GM12878 (cell line): ENCODE measurements at regions not wholly inside any gene's neighbourhood (a gene's known extent, or its start where the extent isn't known, plus 50 kb on each side); places are given as distances from the start of the nearest gene placed in this dataset.

Experiments used
- ASH2L ChIP-seq: fragments of 300-600, 200-600 bp; sonication (generic); IDR thresholded peaks from 2 replicates; pipeline ENCODE4 v1.6.1; 2017; ENCODE audit warnings: low read depth, mild to moderate bottlenecking, borderline replicate concordance
- BMI1 ChIP-seq: fragments of 450-650 bp; IDR thresholded peaks from 2 replicates; pipeline ENCODE4 v1.6.1; 2016; ENCODE audit warnings: mild to moderate bottlenecking, moderate library complexity, borderline replicate concordance
- ESRRA ChIP-seq: IDR thresholded peaks from 2 replicates; pipeline ENCODE4 v1.6.1; 2012; ENCODE audit warnings: mild to moderate bottlenecking, low read length, improper control_type of control experiment
- MEF2B ChIP-seq: fragments of 450-650 bp; IDR thresholded peaks from 2 replicates; pipeline ENCODE4 v1.6.1; 2018; ENCODE audit warnings: mild to moderate bottlenecking, moderate library complexity; ENCODE audit not compliant: partially characterized antibody, poor library complexity, severe bottlenecking
- MTA2 ChIP-seq: fragments of 450-650 bp; IDR thresholded peaks from 2 replicates; pipeline ENCODE4 v1.6.1; 2016; ENCODE audit warnings: low read depth, mild to moderate bottlenecking, moderate library complexity
- RAD21 ChIP-seq: IDR thresholded peaks from 2 replicates; pipeline ENCODE4 v1.6.1; 2011; ENCODE audit warnings: mild to moderate bottlenecking, low read depth, low read length, moderate library complexity; ENCODE audit not compliant: insufficient read depth
- SIN3A ChIP-seq: IDR thresholded peaks from 2 replicates; pipeline ENCODE4 v1.6.1; 2012; ENCODE audit warnings: low read depth, low read length, improper control_type of control experiment
- SMC3 ChIP-seq: IDR thresholded peaks from 2 replicates; pipeline ENCODE4 v1.6.1; 2011; ENCODE audit warnings: low read length, improper control_type of control experiment, borderline replicate concordance
- YBX1 ChIP-seq: fragments of 450-650 bp; IDR thresholded peaks from 2 replicates; pipeline ENCODE4 v1.6.1; 2016; ENCODE audit warnings: antibody characterized with exemption
- ZNF384 ChIP-seq: IDR thresholded peaks from 2 replicates; pipeline ENCODE4 v1.6.1; 2012; ENCODE audit warnings: low read depth, mild to moderate bottlenecking, low read length, improper control_type of control experiment, borderline replicate concordance
- TF ChIP-seq, protein P1 (sequence below): IDR thresholded peaks from 2 replicates; pipeline ENCODE4 v1.6.1; 2012; ENCODE audit warnings: low read length, inconsistent platforms
- TF ChIP-seq, protein P2 (sequence below): fragments of 450-650 bp; IDR thresholded peaks from 2 replicates; pipeline ENCODE4 v1.6.1; 2017; ENCODE audit warnings: mild to moderate bottlenecking, moderate library complexity
- TF ChIP-seq, protein P3 (sequence below): IDR thresholded peaks from 2 replicates; pipeline ENCODE4 v1.6.1; 2012; ENCODE audit warnings: low read depth, low read length, improper control_type of control experiment
- TF ChIP-seq, protein P4 (sequence below): IDR thresholded peaks from 2 replicates; pipeline ENCODE4 v1.6.1; 2012; ENCODE audit warnings: low read depth, low read length, improper control_type of control experiment
- TF ChIP-seq, protein P5 (sequence below): fragments of 450-650 bp; formaldehyde crosslinking; IDR thresholded peaks from 2 replicates; pipeline ENCODE4 v1.4.0; 2022; ENCODE audit warnings: mild to moderate bottlenecking, moderate library complexity
- TF ChIP-seq, protein P6 (sequence below): fragments of 150-350 bp; IDR thresholded peaks from 2 replicates; pipeline ENCODE4 v1.6.1; 2014; ENCODE audit warnings: mild to moderate bottlenecking, low read depth, low read length

DNA sequence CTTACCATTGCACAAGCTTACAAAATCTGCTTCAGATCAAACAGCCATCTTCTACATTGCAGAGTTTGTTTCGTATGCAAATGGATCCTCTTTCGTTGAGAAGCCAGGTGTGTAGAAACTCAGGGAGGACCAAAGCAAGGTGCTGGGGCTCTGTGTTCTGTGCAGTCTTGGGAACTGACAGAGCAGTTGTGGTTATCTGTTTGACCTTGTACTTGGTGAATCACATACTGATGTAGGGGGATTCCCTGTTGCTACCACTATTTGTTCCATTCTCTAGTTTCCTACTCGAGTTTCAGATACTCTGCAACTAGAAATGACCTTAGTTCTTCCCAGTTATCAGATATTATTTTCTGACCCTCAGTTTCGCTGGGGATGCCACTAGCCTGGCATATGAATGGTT is 95.2 kb upstream of the CLDN10 start (continued):
- TF ChIP-seq, protein P1, sequence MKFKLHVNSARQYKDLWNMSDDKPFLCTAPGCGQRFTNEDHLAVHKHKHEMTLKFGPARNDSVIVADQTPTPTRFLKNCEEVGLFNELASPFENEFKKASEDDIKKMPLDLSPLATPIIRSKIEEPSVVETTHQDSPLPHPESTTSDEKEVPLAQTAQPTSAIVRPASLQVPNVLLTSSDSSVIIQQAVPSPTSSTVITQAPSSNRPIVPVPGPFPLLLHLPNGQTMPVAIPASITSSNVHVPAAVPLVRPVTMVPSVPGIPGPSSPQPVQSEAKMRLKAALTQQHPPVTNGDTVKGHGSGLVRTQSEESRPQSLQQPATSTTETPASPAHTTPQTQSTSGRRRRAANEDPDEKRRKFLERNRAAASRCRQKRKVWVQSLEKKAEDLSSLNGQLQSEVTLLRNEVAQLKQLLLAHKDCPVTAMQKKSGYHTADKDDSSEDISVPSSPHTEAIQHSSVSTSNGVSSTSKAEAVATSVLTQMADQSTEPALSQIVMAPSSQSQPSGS: peak; percentile 73; the same call in 1 of the 2 replicates
- TF ChIP-seq, protein P2, sequence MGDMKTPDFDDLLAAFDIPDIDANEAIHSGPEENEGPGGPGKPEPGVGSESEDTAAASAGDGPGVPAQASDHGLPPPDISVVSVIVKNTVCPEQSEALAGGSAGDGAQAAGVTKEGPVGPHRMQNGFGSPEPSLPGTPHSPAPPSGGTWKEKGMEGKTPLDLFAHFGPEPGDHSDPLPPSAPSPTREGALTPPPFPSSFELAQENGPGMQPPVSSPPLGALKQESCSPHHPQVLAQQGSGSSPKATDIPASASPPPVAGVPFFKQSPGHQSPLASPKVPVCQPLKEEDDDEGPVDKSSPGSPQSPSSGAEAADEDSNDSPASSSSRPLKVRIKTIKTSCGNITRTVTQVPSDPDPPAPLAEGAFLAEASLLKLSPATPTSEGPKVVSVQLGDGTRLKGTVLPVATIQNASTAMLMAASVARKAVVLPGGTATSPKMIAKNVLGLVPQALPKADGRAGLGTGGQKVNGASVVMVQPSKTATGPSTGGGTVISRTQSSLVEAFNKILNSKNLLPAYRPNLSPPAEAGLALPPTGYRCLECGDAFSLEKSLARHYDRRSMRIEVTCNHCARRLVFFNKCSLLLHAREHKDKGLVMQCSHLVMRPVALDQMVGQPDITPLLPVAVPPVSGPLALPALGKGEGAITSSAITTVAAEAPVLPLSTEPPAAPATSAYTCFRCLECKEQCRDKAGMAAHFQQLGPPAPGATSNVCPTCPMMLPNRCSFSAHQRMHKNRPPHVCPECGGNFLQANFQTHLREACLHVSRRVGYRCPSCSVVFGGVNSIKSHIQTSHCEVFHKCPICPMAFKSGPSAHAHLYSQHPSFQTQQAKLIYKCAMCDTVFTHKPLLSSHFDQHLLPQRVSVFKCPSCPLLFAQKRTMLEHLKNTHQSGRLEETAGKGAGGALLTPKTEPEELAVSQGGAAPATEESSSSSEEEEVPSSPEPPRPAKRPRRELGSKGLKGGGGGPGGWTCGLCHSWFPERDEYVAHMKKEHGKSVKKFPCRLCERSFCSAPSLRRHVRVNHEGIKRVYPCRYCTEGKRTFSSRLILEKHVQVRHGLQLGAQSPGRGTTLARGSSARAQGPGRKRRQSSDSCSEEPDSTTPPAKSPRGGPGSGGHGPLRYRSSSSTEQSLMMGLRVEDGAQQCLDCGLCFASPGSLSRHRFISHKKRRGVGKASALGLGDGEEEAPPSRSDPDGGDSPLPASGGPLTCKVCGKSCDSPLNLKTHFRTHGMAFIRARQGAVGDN: no peak
- no peak for TF ChIP-seq RAD21
- TF ChIP-seq, protein P3, sequence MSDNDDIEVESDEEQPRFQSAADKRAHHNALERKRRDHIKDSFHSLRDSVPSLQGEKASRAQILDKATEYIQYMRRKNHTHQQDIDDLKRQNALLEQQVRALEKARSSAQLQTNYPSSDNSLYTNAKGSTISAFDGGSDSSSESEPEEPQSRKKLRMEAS: no peak
- no peak for TF ChIP-seq BMI1
- TF ChIP-seq MEF2B: no peak
- TF ChIP-seq MTA2: peak; percentile 27; the same call in 1 of the 2 replicates
- TF ChIP-seq ASH2L: no peak
- no peak for TF ChIP-seq SMC3
- no peak for TF ChIP-seq SIN3A
- no peak for TF ChIP-seq ZNF384
- TF ChIP-seq, protein P4, sequence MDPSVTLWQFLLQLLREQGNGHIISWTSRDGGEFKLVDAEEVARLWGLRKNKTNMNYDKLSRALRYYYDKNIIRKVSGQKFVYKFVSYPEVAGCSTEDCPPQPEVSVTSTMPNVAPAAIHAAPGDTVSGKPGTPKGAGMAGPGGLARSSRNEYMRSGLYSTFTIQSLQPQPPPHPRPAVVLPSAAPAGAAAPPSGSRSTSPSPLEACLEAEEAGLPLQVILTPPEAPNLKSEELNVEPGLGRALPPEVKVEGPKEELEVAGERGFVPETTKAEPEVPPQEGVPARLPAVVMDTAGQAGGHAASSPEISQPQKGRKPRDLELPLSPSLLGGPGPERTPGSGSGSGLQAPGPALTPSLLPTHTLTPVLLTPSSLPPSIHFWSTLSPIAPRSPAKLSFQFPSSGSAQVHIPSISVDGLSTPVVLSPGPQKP: no peak
- no peak for TF ChIP-seq YBX1
- TF ChIP-seq, protein P5, sequence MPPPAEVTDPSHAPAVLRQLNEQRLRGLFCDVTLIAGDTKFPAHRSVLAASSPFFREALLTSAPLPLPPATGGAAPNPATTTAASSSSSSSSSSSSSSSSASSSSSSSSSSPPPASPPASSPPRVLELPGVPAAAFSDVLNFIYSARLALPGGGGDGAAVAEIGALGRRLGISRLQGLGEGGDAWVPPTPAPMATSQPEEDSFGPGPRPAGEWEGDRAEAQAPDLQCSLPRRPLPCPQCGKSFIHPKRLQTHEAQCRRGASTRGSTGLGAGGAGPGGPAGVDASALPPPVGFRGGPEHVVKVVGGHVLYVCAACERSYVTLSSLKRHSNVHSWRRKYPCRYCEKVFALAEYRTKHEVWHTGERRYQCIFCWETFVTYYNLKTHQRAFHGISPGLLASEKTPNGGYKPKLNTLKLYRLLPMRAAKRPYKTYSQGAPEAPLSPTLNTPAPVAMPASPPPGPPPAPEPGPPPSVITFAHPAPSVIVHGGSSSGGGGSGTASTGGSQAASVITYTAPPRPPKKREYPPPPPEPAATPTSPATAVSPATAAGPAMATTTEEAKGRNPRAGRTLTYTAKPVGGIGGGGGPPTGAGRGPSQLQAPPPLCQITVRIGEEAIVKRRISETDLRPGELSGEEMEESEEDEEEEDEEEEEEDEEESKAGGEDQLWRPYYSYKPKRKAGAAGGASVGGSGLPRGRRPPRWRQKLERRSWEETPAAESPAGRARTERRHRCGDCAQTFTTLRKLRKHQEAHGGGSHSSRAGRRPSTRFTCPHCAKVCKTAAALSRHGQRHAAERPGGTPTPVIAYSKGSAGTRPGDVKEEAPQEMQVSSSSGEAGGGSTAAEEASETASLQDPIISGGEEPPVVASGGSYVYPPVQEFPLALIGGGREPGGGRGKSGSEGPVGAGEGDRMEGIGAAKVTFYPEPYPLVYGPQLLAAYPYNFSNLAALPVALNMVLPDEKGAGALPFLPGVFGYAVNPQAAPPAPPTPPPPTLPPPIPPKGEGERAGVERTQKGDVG: no peak
- no peak for TF ChIP-seq ESRRA
- TF ChIP-seq, protein P6, sequence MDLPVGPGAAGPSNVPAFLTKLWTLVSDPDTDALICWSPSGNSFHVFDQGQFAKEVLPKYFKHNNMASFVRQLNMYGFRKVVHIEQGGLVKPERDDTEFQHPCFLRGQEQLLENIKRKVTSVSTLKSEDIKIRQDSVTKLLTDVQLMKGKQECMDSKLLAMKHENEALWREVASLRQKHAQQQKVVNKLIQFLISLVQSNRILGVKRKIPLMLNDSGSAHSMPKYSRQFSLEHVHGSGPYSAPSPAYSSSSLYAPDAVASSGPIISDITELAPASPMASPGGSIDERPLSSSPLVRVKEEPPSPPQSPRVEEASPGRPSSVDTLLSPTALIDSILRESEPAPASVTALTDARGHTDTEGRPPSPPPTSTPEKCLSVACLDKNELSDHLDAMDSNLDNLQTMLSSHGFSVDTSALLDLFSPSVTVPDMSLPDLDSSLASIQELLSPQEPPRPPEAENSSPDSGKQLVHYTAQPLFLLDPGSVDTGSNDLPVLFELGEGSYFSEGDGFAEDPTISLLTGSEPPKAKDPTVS: no peak
